Endothelial cell of umbilical vein (primary cell): ENCODE measurements at regions not wholly inside any gene's neighbourhood (a gene's known extent, or its start where the extent isn't known, plus 50 kb on each side); places are given as distances from the start of the nearest gene placed in this dataset.

Experiments
- BruUV-seq: library from RNA; stranded (reverse); fragments of 400-500 nt; replicated peaks from 2 replicates; lab custom pipeline; 2021; lab: Mats Ljungman, UMichigan
- CTCF ChIA-PET: fragments of 300-600, 350-600 bp; sonication (Branson Sonifier 250); formaldehyde crosslinking; loops from one replicate; lab custom pipeline; 2021; ENCODE audit warnings: antibody characterized with exemption, inconsistent platforms; lab: Charles Lee
- POLR2A ChIA-PET: fragments of 300-600, 350-600 bp; sonication (Branson Sonifier 250); formaldehyde crosslinking; loops from one replicate; lab custom pipeline; 2021; ENCODE audit warnings: antibody characterized with exemption, inconsistent platforms; lab: Charles Lee
- DNase-seq: peaks from one replicate; pipeline ENCODE4 v3.0.0-alpha.2; 2011; ENCODE audit warnings: low read depth, low spot score
- FAIRE-seq: peaks from 2 replicates; lab custom pipeline; 2011; peaks lifted over from hg19 to GRCh38; lab: Jason Lieb, UNC
- H2AFZ ChIP-seq: 2 replicates; pipeline ENCODE4 v1.6.0; 2012; ENCODE audit warnings: low read depth, low read length, control low read depth, inconsistent platforms
- H3K27ac ChIP-seq: 2 replicates; pipeline ENCODE4 v1.5.1; 2011; ENCODE audit warnings: low read depth, mild to moderate bottlenecking, control low read depth, low read length, moderate library complexity; ENCODE audit not compliant: insufficient read depth
- H3K27me3 ChIP-seq, 2 experiments: 2 replicates each; pipeline versions ENCODE4 v1.6.0 to v1.6.1; 2011; ENCODE audit warnings: low read length in 2 of 2, mixed read lengths in 1 of 2; ENCODE audit not compliant: control insufficient read depth in 2 of 2, insufficient read depth in 2 of 2
- H3K36me3 ChIP-seq, 2 experiments: 2 replicates in 1 of 2; 3 replicates in 1 of 2; pipeline ENCODE4 v1.5.1; 2011; ENCODE audit warnings: low read length in 2 of 2, mild to moderate bottlenecking in 1 of 2, moderate library complexity in 1 of 2; ENCODE audit not compliant: control insufficient read depth in 2 of 2, insufficient read depth in 2 of 2; ENCODE audit errors: extremely low read depth in 1 of 2
- H3K4me1 ChIP-seq: 3 replicates; pipeline ENCODE4 v1.5.1; 2011; ENCODE audit warnings: mild to moderate bottlenecking, low read length; ENCODE audit not compliant: control insufficient read depth, insufficient read depth; ENCODE audit errors: extremely low read depth
- H3K4me2 ChIP-seq: 2 replicates; pipeline ENCODE4 v1.6.1; 2011; ENCODE audit warnings: low read length, control low read depth, mixed read lengths; ENCODE audit not compliant: insufficient read depth
- H3K4me3 ChIP-seq, 3 experiments: fragments of 200-600 bp in 1 of 3; sonication (generic), shearing (Covaris generic) in 1 of 3; replicated peaks in 1 of 3; 2 replicates each; pipeline ENCODE4 v1.5.1; 2011 to 2016; ENCODE audit warnings: control low read depth in 3 of 3, low read length in 3 of 3, mild to moderate bottlenecking in 2 of 3, inconsistent platforms in 1 of 3, low read depth in 1 of 3, moderate library complexity in 1 of 3; ENCODE audit not compliant: insufficient read depth in 1 of 3
- H3K79me2 ChIP-seq: 2 replicates; pipeline ENCODE4 v1.6.0; 2012; ENCODE audit warnings: low read length, inconsistent platforms; ENCODE audit not compliant: control insufficient read depth, insufficient read depth
- H3K9ac ChIP-seq: replicated peaks from 2 replicates; pipeline ENCODE3; 2011; ENCODE audit warnings: low read length, control low read depth; ENCODE audit not compliant: insufficient read depth; ENCODE audit errors: extremely low read depth
- H3K9me1 ChIP-seq: replicated peaks from 3 replicates; pipeline ENCODE4 v1.6.0; 2011; ENCODE audit warnings: mild to moderate bottlenecking, low read length; ENCODE audit not compliant: control insufficient read depth, insufficient read depth; ENCODE audit errors: extremely low read depth
- H3K9me3 ChIP-seq: replicated peaks from 2 replicates; pipeline ENCODE4 v1.5.1; 2012; ENCODE audit warnings: low read length, inconsistent platforms; ENCODE audit not compliant: control insufficient read depth, insufficient read depth
- H4K20me1 ChIP-seq: replicated peaks from 2 replicates; pipeline ENCODE3; 2011; ENCODE audit warnings: mild to moderate bottlenecking, low read length; ENCODE audit not compliant: control insufficient read depth, insufficient read depth; ENCODE audit errors: extremely low read depth
- CTCF ChIP-seq, 2 donors: IDR thresholded peaks; 1 replicate in 1 of 2; 2 replicates in 1 of 2; pipeline ENCODE4 v1.5.1; 2011; ENCODE audit warnings: low read length in 2 of 2, mild to moderate bottlenecking in 2 of 2, moderate library complexity in 2 of 2, control low read depth in 1 of 2, inconsistent platforms in 1 of 2, low read depth in 1 of 2; ENCODE audit not compliant: insufficient read depth in 1 of 2; ENCODE audit errors: extremely low read depth in 1 of 2
- FOS ChIP-seq: IDR thresholded peaks from 2 replicates; pipeline ENCODE4 v1.6.1; 2011; ENCODE audit warnings: mild to moderate bottlenecking, low read length, moderate library complexity, borderline replicate concordance; ENCODE audit not compliant: insufficient read depth
- GATA2 ChIP-seq: IDR thresholded peaks from 2 replicates; pipeline ENCODE4 v1.7.0; 2011; ENCODE audit warnings: low read depth, mild to moderate bottlenecking, moderate library complexity, mixed read lengths, low read length; ENCODE audit not compliant: insufficient read length, insufficient read depth
- MAX ChIP-seq: IDR thresholded peaks from 2 replicates; pipeline ENCODE4 v1.6.1; 2011; ENCODE audit not compliant: insufficient read depth, insufficient read length
- POLR2A ChIP-seq: IDR thresholded peaks from 2 replicates; pipeline ENCODE4 v1.6.1; 2012; ENCODE audit warnings: low read depth, mild to moderate bottlenecking, control low read depth, low read length
- POLR2AphosphoS5 ChIP-seq: IDR thresholded peaks from 2 replicates; pipeline ENCODE4 v1.6.1; 2012; ENCODE audit warnings: low read depth, mild to moderate bottlenecking, control low read depth, low read length, moderate library complexity; ENCODE audit not compliant: insufficient read depth
- dilution Hi-C: fragments of 300-500 bp; cut with MboI; formaldehyde crosslinking; loops from one replicate; pipeline ENCODE4 v1.15.0; 2019; ENCODE audit warnings: low sequenced_read_pairs; ENCODE audit not compliant: extremely low pct_ligation_motif_present
- intact Hi-C: fragments of 100-400 bp; cut with micrococcal nuclease; formaldehyde crosslinking; loops from one replicate; pipeline ENCODE4 v1.10.0; 2022

GRCh38 chr6:11854408-11855165, 76.0 kb upstream of the ADTRP start:
- ChIA-PET CTCF (interaction anchor here (1.0 to 1.1 kb wide), 2 partner anchors 21 to 379 kb away, joined by 3 read pairs; no protein-coding TSS in a partner anchor), POLR2A (no interaction called here)
- TF ChIP-seq POLR2AphosphoS5 (no peak), FOS (peak; percentile 24)
- intact Hi-C loops (no loop called here), dilution Hi-C loops (no loop called here)
- H3K4me1 ChIP-seq, result no peaks in the 10 kb centered on the region
- no peaks in the 10 kb centered on the region for H3K36me3 ChIP-seq
- no peak overlapping the region for H3K9ac ChIP-seq
- no peak overlapping the region for H2AFZ ChIP-seq
- DNase-seq (peak; percentile 66), FAIRE-seq (peak; percentile 42)
- no peaks in the 10 kb centered on the region for H4K20me1 ChIP-seq
- no TSS peak for BruUV-seq
- no peaks in the 10 kb centered on the region for H3K9me1 ChIP-seq
- H3K4me3 ChIP-seq, result no peak overlapping the region
- no peaks in the 10 kb centered on the region for H3K79me2 ChIP-seq
- peaks cover 0 to 3% of the 10 kb centered on the region in 2 experiments for H3K27me3 ChIP-seq
- H3K4me2 ChIP-seq, result no peak overlapping the region
- no peak overlapping the region for H3K27ac ChIP-seq
- no peaks in the 10 kb centered on the region for H3K9me3 ChIP-seq

GRCh38 chr6:11853678-11854407, 75.2 kb upstream of the ADTRP start:
- TF ChIP-seq GATA2, result no peak
- TF ChIP-seq CTCF (IDR thresholded peaks at IDR 0.05; ENCODE audit: extremely low read depth in 1 of 2, insufficient read depth in 1 of 2, low read depth in 1 of 2, low read length in 2 of 2), result no peak
- no peak for TF ChIP-seq MAX
- TF ChIP-seq POLR2A, result no peak
- no peak for TF ChIP-seq FOS
- no peak for TF ChIP-seq POLR2AphosphoS5
- POLR2A ChIA-PET, result no interaction called here
- Histone ChIP-seq H3K9me1 (no peaks in the 10 kb centered on the region), H3K9me3 (no peaks in the 10 kb centered on the region), H3K4me3 (no peak overlapping the region), H2AFZ (no peak overlapping the region), H3K27ac (no peak overlapping the region), H3K27me3 (no peaks in the 10 kb centered on the region), H3K79me2 (no peaks in the 10 kb centered on the region), H4K20me1 (no peaks in the 10 kb centered on the region), H3K4me2 (no peak overlapping the region), H3K36me3 (no peaks in the 10 kb centered on the region), H3K9ac (no peak overlapping the region), H3K4me1 (peaks cover 7% of the 10 kb centered on the region)
- DNase-seq, result no peak
- dilution Hi-C loops (no loop called here), intact Hi-C loops (no loop called here)
- CTCF ChIA-PET, result interaction anchor here (1.0 to 1.1 kb wide), 2 partner anchors 21 to 380 kb away, joined by 3 read pairs; no protein-coding TSS in a partner anchor
- BruUV-seq, result no TSS peak
- no peak for FAIRE-seq
